SU-DHL-6 (cell line): ENCODE measurements at regions not wholly inside any gene's neighbourhood (a gene's known extent, or its start where the extent isn't known, plus 50 kb on each side); places are given as distances from the start of the nearest gene placed in this dataset.

Source experiments
- H2AFZ ChIP-seq: fragments of 200-600 bp; sonication (generic); 2 replicates; pipeline ENCODE4 v1.6.1; 2014; ENCODE audit warnings: low read depth, mild to moderate bottlenecking, moderate library complexity, mixed read lengths, antibody characterized with exemption, low read length; ENCODE audit not compliant: severe bottlenecking
- H3F3A ChIP-seq: fragments of 200-600 bp; shearing (Covaris generic); 2 replicates; pipeline ENCODE4 v1.6.0; 2016; ENCODE audit warnings: antibody characterized with exemption, mild to moderate bottlenecking; ENCODE audit not compliant: insufficient read depth
- H3K27ac ChIP-seq: fragments of 200-600 bp; sonication (generic); 2 replicates; pipeline ENCODE4 v1.5.1; 2016; ENCODE audit warnings: low read depth, mild to moderate bottlenecking, low read length, moderate library complexity, mixed read lengths
- H3K27me3 ChIP-seq: fragments of 200-600 bp; sonication (generic), shearing (Covaris generic); 2 replicates; pipeline ENCODE4 v1.6.0; 2014; ENCODE audit warnings: mild to moderate bottlenecking, low read length
- H3K36me3 ChIP-seq: fragments of 200-600 bp; sonication (generic); 2 replicates; pipeline ENCODE4 v1.6.1; 2014; ENCODE audit warnings: mild to moderate bottlenecking, low read length, mixed read lengths
- H3K4me2 ChIP-seq: fragments of 300-600, 200-600 bp; shearing (Covaris generic), sonication (generic); 2 replicates; pipeline ENCODE4 v1.6.0; 2014; ENCODE audit warnings: low read length, low read depth, mild to moderate bottlenecking; ENCODE audit not compliant: poor library complexity, severe bottlenecking
- H3K4me3 ChIP-seq: fragments of 200-600 bp; sonication (generic); 2 replicates; pipeline ENCODE4 v1.5.1; 2014; ENCODE audit warnings: antibody characterized with exemption, low read length, mild to moderate bottlenecking, mixed read lengths; ENCODE audit not compliant: insufficient read depth, poor library complexity, severe bottlenecking
- H3K79me2 ChIP-seq: fragments of 200-600 bp; sonication (generic); 2 replicates; pipeline ENCODE4 v1.6.1; 2014; ENCODE audit warnings: mild to moderate bottlenecking, low read length, moderate library complexity; ENCODE audit not compliant: insufficient read depth
- H3K9ac ChIP-seq: fragments of 200-600 bp; sonication (generic); 2 replicates; pipeline ENCODE4 v1.7.0; 2014; ENCODE audit warnings: mild to moderate bottlenecking, low read length
- H3K9me2 ChIP-seq: fragments of 200-600 bp; sonication (generic); replicated peaks from 2 replicates; pipeline ENCODE4 v1.6.1; 2014; ENCODE audit warnings: low read length; ENCODE audit not compliant: insufficient read depth
- H3K9me3 ChIP-seq: fragments of 200-600 bp; sonication (generic); 2 replicates; pipeline ENCODE4 v1.6.1; 2014; ENCODE audit warnings: low read length, mixed read lengths; ENCODE audit not compliant: insufficient read depth
- H4K20me1 ChIP-seq: fragments of 200-600 bp; sonication (generic); 2 replicates; pipeline ENCODE4 v1.6.1; 2014; ENCODE audit warnings: low read depth, mild to moderate bottlenecking, antibody characterized with exemption, low read length, moderate library complexity, mixed read lengths
- EZH2phosphoT487 ChIP-seq: fragments of 200-600 bp; sonication (generic), shearing (Covaris generic); conservative IDR thresholded peaks from 2 replicates; pipeline ENCODE4 v1.6.1; 2018; ENCODE audit warnings: mild to moderate bottlenecking, antibody characterized with exemption, low read length, moderate library complexity, mixed read lengths
- TF ChIP-seq, protein P1 (sequence below): fragments of 200-600 bp; sonication (generic); IDR thresholded peaks from one replicate; pipeline ENCODE4 v1.5.1; 2017; ENCODE audit warnings: antibody characterized with exemption, mild to moderate bottlenecking, low read length, moderate library complexity; ENCODE audit not compliant: insufficient read depth, poor library complexity, severe bottlenecking

DNA sequence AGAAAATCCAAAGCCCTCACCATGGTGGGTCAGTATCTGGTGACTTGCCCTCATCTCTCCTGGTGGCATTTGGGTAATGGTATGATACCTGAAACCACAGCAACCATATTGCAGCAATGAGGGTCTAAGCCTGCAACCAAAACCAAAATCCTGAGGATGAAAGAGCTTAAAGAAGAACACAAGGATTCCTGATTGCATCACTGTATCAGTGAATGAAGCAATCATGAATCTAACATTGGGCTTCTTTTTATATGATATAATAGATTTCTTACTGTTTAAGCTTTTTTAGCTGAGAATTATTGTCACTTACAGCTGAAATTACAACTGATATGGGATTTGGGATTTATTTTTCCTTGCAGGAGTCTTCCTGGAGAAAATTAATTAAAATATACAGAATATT is 269.9 kb downstream of the MEF2C start:
- Histone ChIP-seq H3K9me2 (no peaks in the 10 kb centered on the region), H3K4me3 (no peak overlapping the region), H3K27me3 (no peaks in the 10 kb centered on the region), H4K20me1 (no peaks in the 10 kb centered on the region), H3K9ac (no peak overlapping the region), H3K27ac (no peak overlapping the region), H3K9me3 (no peaks in the 10 kb centered on the region), H3K79me2 (no peaks in the 10 kb centered on the region), H3F3A (no peaks in the 10 kb centered on the region), H2AFZ (no peak overlapping the region), H3K36me3 (no peaks in the 10 kb centered on the region), H3K4me2 (no peak overlapping the region)
- TF ChIP-seq, protein P1, sequence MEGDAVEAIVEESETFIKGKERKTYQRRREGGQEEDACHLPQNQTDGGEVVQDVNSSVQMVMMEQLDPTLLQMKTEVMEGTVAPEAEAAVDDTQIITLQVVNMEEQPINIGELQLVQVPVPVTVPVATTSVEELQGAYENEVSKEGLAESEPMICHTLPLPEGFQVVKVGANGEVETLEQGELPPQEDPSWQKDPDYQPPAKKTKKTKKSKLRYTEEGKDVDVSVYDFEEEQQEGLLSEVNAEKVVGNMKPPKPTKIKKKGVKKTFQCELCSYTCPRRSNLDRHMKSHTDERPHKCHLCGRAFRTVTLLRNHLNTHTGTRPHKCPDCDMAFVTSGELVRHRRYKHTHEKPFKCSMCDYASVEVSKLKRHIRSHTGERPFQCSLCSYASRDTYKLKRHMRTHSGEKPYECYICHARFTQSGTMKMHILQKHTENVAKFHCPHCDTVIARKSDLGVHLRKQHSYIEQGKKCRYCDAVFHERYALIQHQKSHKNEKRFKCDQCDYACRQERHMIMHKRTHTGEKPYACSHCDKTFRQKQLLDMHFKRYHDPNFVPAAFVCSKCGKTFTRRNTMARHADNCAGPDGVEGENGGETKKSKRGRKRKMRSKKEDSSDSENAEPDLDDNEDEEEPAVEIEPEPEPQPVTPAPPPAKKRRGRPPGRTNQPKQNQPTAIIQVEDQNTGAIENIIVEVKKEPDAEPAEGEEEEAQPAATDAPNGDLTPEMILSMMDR, result no peak
- no peak for TF ChIP-seq EZH2phosphoT487

DNA sequence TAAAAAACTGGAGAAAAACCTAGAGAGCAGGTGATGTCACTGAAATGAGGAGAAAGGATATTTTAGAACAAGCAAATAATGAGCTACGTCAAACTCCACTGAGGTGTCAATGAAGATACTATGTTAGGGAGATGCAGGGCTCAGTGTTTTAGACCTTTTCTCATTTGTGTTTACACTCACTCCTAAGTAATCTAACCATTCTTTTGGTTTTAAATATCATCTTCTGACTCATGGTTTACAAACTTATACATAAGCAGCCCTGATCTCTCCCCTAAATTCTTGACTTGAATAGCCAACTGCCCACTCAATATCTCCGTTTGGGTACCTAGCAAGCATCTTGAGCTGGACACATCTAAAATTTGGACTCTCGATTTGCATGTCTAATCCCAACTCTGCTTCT is 272.4 kb downstream of the MEF2C start:
- no peak overlapping the region for H3K9ac ChIP-seq
- H3K79me2 ChIP-seq, result no peaks in the 10 kb centered on the region
- no peak overlapping the region for H3K4me3 ChIP-seq
- no peak overlapping the region for H3K27ac ChIP-seq
- TF ChIP-seq EZH2phosphoT487, result no peak
- TF ChIP-seq, protein P1, result no peak
- H3K4me2 ChIP-seq, result no peak overlapping the region
- H3K36me3 ChIP-seq, result no peaks in the 10 kb centered on the region
- H3K9me3 ChIP-seq, result no peaks in the 10 kb centered on the region
- no peaks in the 10 kb centered on the region for H3F3A ChIP-seq
- H2AFZ ChIP-seq, result no peak overlapping the region
- no peaks in the 10 kb centered on the region for H3K27me3 ChIP-seq
- no peaks in the 10 kb centered on the region for H3K9me2 ChIP-seq
- no peaks in the 10 kb centered on the region for H4K20me1 ChIP-seq

DNA sequence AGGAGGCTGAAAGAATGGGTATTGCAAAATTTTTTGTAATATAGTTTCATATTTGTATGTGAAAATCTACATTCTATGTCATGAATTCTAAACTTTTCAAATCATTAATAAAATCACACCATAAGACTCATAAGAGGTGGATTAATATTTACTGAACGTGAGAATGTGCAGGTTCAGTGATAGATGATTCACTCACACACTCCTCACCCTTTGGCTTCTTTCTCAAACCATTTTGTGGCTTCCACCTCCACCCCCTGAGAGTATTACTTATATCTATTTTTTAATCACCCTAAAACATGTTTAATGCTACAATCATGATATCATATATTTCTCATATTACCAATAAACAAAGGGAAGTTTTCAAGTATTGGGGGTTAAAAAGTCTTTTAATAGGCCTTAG is 275.5 kb downstream of the MEF2C start:
- no peaks in the 10 kb centered on the region for H3K27me3 ChIP-seq
- no peak overlapping the region for H3K4me3 ChIP-seq
- H3K4me2 ChIP-seq, result no peak overlapping the region
- H3K79me2 ChIP-seq, result no peaks in the 10 kb centered on the region
- no peak overlapping the region for H3K9ac ChIP-seq
- no peak overlapping the region for H2AFZ ChIP-seq
- H3F3A ChIP-seq, result no peaks in the 10 kb centered on the region
- H3K36me3 ChIP-seq, result no peaks in the 10 kb centered on the region
- no peak overlapping the region for H3K27ac ChIP-seq
- H4K20me1 ChIP-seq, result no peaks in the 10 kb centered on the region
- TF ChIP-seq, protein P1, result no peak
- no peak for TF ChIP-seq EZH2phosphoT487
- no peaks in the 10 kb centered on the region for H3K9me2 ChIP-seq
- no peaks in the 10 kb centered on the region for H3K9me3 ChIP-seq

DNA sequence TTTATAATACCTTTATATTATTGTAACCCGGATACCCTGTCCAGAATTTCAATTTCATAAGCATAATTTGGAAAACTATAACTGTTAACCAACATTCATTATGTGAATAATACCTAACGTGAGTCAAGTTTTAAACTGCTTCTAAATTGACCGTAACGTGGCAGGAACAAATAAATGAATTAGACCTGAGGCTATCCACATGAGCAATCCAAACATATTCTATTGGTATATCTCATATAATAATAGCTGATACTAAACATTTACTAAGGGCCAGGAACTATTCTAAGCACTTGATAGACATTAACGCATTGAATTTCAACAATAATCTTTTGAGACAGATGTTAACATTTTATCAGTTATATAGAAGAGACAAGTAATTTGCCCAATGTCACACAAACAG is 276.4 kb downstream of the MEF2C start:
- Histone ChIP-seq H3K9me2 (no peaks in the 10 kb centered on the region), H3K9ac (no peak overlapping the region), H3K27ac (no peak overlapping the region), H3F3A (no peaks in the 10 kb centered on the region), H3K9me3 (no peaks in the 10 kb centered on the region), H3K4me2 (no peak overlapping the region), H2AFZ (no peak overlapping the region), H3K4me3 (no peak overlapping the region), H3K36me3 (no peaks in the 10 kb centered on the region), H3K79me2 (no peaks in the 10 kb centered on the region), H3K27me3 (no peaks in the 10 kb centered on the region), H4K20me1 (no peaks in the 10 kb centered on the region)
- no peak for TF ChIP-seq EZH2phosphoT487
- TF ChIP-seq, protein P1, result no peak
